Ishikawa (cell line): ENCODE measurements at regions not wholly inside any gene's neighbourhood (a gene's known extent, or its start where the extent isn't known, plus 50 kb on each side); places are given as distances from the start of the nearest gene placed in this dataset.

ENCODE experiments used
- CEBPB ChIP-seq: IDR thresholded peaks from 2 replicates; pipeline ENCODE4 v1.6.1; 2012
- CREB1 ChIP-seq: IDR thresholded peaks from 2 replicates; pipeline ENCODE4 v1.6.1; 2012; ENCODE audit warnings: low read depth
- EGR1 ChIP-seq: IDR thresholded peaks from 2 replicates; pipeline ENCODE4 v1.6.1; 2012
- EP300 ChIP-seq: IDR thresholded peaks from 2 replicates; pipeline ENCODE4 v1.6.1; 2012; ENCODE audit warnings: borderline replicate concordance
- FOXM1 ChIP-seq: IDR thresholded peaks from 2 replicates; pipeline ENCODE4 v1.6.1; 2012; ENCODE audit warnings: low read depth, borderline replicate concordance
- MAX ChIP-seq: IDR thresholded peaks from 2 replicates; pipeline ENCODE4 v1.6.1; 2012
- NFIC ChIP-seq: IDR thresholded peaks from 2 replicates; pipeline ENCODE4 v1.6.1; 2012
- RAD21 ChIP-seq: IDR thresholded peaks from 2 replicates; pipeline ENCODE4 v1.6.1; 2012; ENCODE audit warnings: low read depth
- REST ChIP-seq: IDR thresholded peaks from 2 replicates; pipeline ENCODE4 v1.6.1; 2012; ENCODE audit warnings: low read depth, mild to moderate bottlenecking
- TAF1 ChIP-seq: IDR thresholded peaks from 2 replicates; pipeline ENCODE4 v1.6.1; 2012; ENCODE audit warnings: low read depth, mild to moderate bottlenecking
- TCF12 ChIP-seq: IDR thresholded peaks from 2 replicates; pipeline ENCODE4 v1.6.1; 2012; ENCODE audit warnings: low read depth
- TEAD4 ChIP-seq: IDR thresholded peaks from 2 replicates; pipeline ENCODE4 v1.6.1; 2012
- USF1 ChIP-seq: IDR thresholded peaks from 2 replicates; pipeline ENCODE4 v1.6.1; 2012
- YY1 ChIP-seq: IDR thresholded peaks from 2 replicates; pipeline ENCODE4 v1.6.1; 2012; ENCODE audit warnings: low read depth
- ZBTB7A ChIP-seq: IDR thresholded peaks from 2 replicates; pipeline ENCODE4 v1.6.1; 2012; ENCODE audit warnings: low read depth

GRCh38 chr16:85306071-85306792, 194.0 kb upstream of the CIBAR2 start:
- TF ChIP-seq YY1 = no peak
- peak; percentile 90 for TF ChIP-seq USF1
- TF ChIP-seq TAF1 = no peak
- peak; percentile 98 for TF ChIP-seq MAX
- TF ChIP-seq ZBTB7A = no peak
- TF ChIP-seq FOXM1 = no peak
- peak; percentile 72 for TF ChIP-seq TEAD4
- peak; percentile 44; the same call in 1 of the 2 replicates for TF ChIP-seq CEBPB
- TF ChIP-seq CREB1 = no peak
- TF ChIP-seq RAD21 = peak; percentile 6; the same call in 1 of the 2 replicates
- peak; percentile 68 for TF ChIP-seq EP300
- peak; percentile 47; the same call in 1 of the 2 replicates for TF ChIP-seq TCF12
- peak; percentile 49; the same call in 1 of the 2 replicates for TF ChIP-seq NFIC

- TF ChIP-seq FOXM1 = no peak
These were observed 194.7 kb upstream of the CIBAR2 start for GRCh38 chr16:85306793-85307551.

GRCh38 chr16:85307552-85308364, 195.5 kb upstream of the CIBAR2 start:
- no peak for TF ChIP-seq YY1
- TF ChIP-seq CEBPB = no peak
- no peak for TF ChIP-seq EGR1
- no peak for TF ChIP-seq NFIC
- TF ChIP-seq REST = no peak
- no peak for TF ChIP-seq ZBTB7A
- TF ChIP-seq TAF1 = no peak
- TF ChIP-seq FOXM1 = no peak
- TF ChIP-seq TEAD4 = no peak
- no peak for TF ChIP-seq RAD21
- TF ChIP-seq TCF12 = no peak
- TF ChIP-seq MAX = no peak
- TF ChIP-seq CREB1 = no peak
- TF ChIP-seq USF1 = no peak
- no peak for TF ChIP-seq EP300

GRCh38 chr16:85308611-85309540, 196.6 kb upstream of the CIBAR2 start:
- no peak for TF ChIP-seq CREB1
- TF ChIP-seq EP300 = no peak
- TF ChIP-seq TAF1 = no peak
- TF ChIP-seq RAD21 = no peak
- TF ChIP-seq YY1 = no peak
- TF ChIP-seq NFIC = no peak
- no peak for TF ChIP-seq CEBPB
- no peak for TF ChIP-seq MAX

- TF ChIP-seq NFIC (no peak), ZBTB7A (no peak), MAX (no peak), RAD21 (no peak), CEBPB (no peak), TEAD4 (no peak), YY1 (no peak), EGR1 (no peak), TCF12 (no peak), TAF1 (no peak), REST (no peak), CREB1 (no peak), EP300 (no peak)
These were observed 197.7 kb upstream of the CIBAR2 start for GRCh38 chr16:85309656-85310587.
